MM.1S (cell line): ENCODE measurements at regions not wholly inside any gene's neighbourhood (a gene's known extent, or its start where the extent isn't known, plus 50 kb on each side); places are given as distances from the start of the nearest gene placed in this dataset.
A peak's percentile ranks its signal among the peaks of the same experiment; 100 is the strongest.

Experiments
- DNase-seq: peaks from one replicate; pipeline ENCODE4 v3.0.0-alpha.2; 2015
- H2AFZ ChIP-seq: fragments of 300-600 bp; sonication (generic); 2 replicates; pipeline ENCODE4 v1.6.0; 2016; ENCODE audit warnings: antibody characterized with exemption, low read length
- H3F3A ChIP-seq: fragments of 300-600 bp; sonication (generic); 2 replicates; pipeline ENCODE4 v1.6.1; 2016; ENCODE audit warnings: mild to moderate bottlenecking, antibody characterized with exemption, low read length, moderate library complexity, mixed read lengths; ENCODE audit not compliant: insufficient read depth
- H3K27ac ChIP-seq: fragments of 300-600 bp; sonication (generic); 2 replicates; pipeline ENCODE4 v1.5.1; 2016; ENCODE audit warnings: mild to moderate bottlenecking, low read length
- H3K27me3 ChIP-seq: fragments of 300-600 bp; sonication (generic); replicated peaks from 2 replicates; pipeline ENCODE4 v1.6.0; 2016; ENCODE audit warnings: low read length; ENCODE audit not compliant: insufficient read depth
- H3K36me3 ChIP-seq: fragments of 300-600 bp; sonication (generic); replicated peaks from 2 replicates; pipeline ENCODE4 v1.6.1; 2016; ENCODE audit warnings: mild to moderate bottlenecking, low read length, mixed read lengths; ENCODE audit not compliant: insufficient read depth
- H3K4me1 ChIP-seq: fragments of 300-600 bp; sonication (generic); 2 replicates; pipeline ENCODE4 v1.6.1; 2016; ENCODE audit warnings: low read length, mixed read lengths
- H3K4me2 ChIP-seq: fragments of 300-600 bp; sonication (generic); 2 replicates; pipeline ENCODE4 v1.6.0; 2016; ENCODE audit warnings: low read depth, low read length
- H3K4me3 ChIP-seq: fragments of 300-600 bp; sonication (generic); 2 replicates; pipeline ENCODE4 v1.5.1; 2016; ENCODE audit warnings: low read length, mixed read lengths
- H3K79me2 ChIP-seq: fragments of 300-600 bp; sonication (generic); 2 replicates; pipeline ENCODE4 v1.6.1; 2016; ENCODE audit warnings: mixed run types, low read length, mixed read lengths
- H3K9ac ChIP-seq: fragments of 300-600 bp; sonication (generic); 2 replicates; pipeline ENCODE4 v1.6.1; 2016; ENCODE audit warnings: low read length, mixed read lengths
- H3K9me2 ChIP-seq: fragments of 300-600 bp; sonication (generic); replicated peaks from 2 replicates; pipeline ENCODE4 v1.6.1; 2016; ENCODE audit warnings: mild to moderate bottlenecking, low read length, mixed read lengths; ENCODE audit not compliant: insufficient read depth
- H3K9me3 ChIP-seq: fragments of 300-600 bp; sonication (generic); replicated peaks from 2 replicates; pipeline ENCODE4 v1.6.1; 2016; ENCODE audit warnings: mild to moderate bottlenecking, low read length, mixed read lengths; ENCODE audit not compliant: insufficient read depth
- H4K20me1 ChIP-seq: fragments of 300-600 bp; sonication (generic); 2 replicates; pipeline ENCODE4 v1.6.1; 2016; ENCODE audit warnings: mild to moderate bottlenecking, low read length, moderate library complexity, mixed read lengths; ENCODE audit not compliant: insufficient read depth
- CTCF ChIP-seq: fragments of 300-600 bp; sonication (generic); IDR thresholded peaks from 2 replicates; pipeline ENCODE4 v1.5.1; 2016; ENCODE audit warnings: antibody characterized with exemption, low read length, mixed read lengths
- EZH2 ChIP-seq: fragments of 300-600 bp; sonication (generic); optimal IDR thresholded peaks from 2 replicates; pipeline ENCODE3; 2017; ENCODE audit warnings: low read depth, mild to moderate bottlenecking, antibody characterized with exemption, low read length, mixed read lengths
- EZH2phosphoT487 ChIP-seq: fragments of 300-600 bp; sonication (generic); IDR thresholded peaks from 2 replicates; pipeline ENCODE4 v1.6.1; 2018; ENCODE audit warnings: antibody characterized with exemption, low read length

- Histone ChIP-seq H3K9me2 (no peaks in the 10 kb centered on the region), H3K9ac (no peak overlapping the region), H3K4me3 (no peak overlapping the region), H3K36me3 (no peaks in the 10 kb centered on the region), H3K27me3 (no peaks in the 10 kb centered on the region), H3F3A (no peaks in the 10 kb centered on the region), H3K4me1 (peaks cover 23% of the 10 kb centered on the region), H2AFZ (no peak overlapping the region), H3K4me2 (peak overlapping the region; percentile 50; the same call in 1 of the 2 replicates), H4K20me1 (no peaks in the 10 kb centered on the region), H3K27ac (peak overlapping the region; percentile 46; the same call in 1 of the 2 replicates), H3K9me3 (no peaks in the 10 kb centered on the region), H3K79me2 (no peaks in the 10 kb centered on the region)
- DNase-seq: no peak
- TF ChIP-seq CTCF: no peak
- no peak for TF ChIP-seq EZH2
- no peak for TF ChIP-seq EZH2phosphoT487
These were observed 342.2 kb downstream of the ETNK1 start for GRCh38 chr12:22967171-22967570.

DNA sequence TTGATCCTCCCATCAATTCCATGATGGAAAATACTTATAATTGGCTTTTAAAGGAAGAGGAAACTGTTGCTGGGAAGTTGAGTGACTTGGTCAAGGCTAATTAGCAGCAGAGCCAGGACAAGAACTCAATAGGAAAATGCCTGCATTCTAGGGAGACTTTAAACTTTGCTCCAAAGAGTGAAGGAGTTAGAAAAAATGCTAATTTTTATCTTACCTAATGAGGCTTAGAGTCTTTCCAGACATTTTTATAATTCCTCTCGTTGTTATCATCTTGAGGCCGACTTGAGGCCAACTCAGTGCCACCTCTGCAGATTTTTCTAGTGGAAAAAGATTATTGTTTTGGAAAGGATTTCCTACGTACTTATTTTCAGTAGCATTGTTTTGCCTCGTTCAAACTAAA, 344.6 kb downstream of the ETNK1 start:
- Histone ChIP-seq H3K36me3 (no peaks in the 10 kb centered on the region), H4K20me1 (no peaks in the 10 kb centered on the region), H3K4me2 (peak overlapping the region; percentile 32; the same call in 1 of the 2 replicates), H2AFZ (peak overlapping the region; percentile 24; the same call in 1 of the 2 replicates), H3K4me1 (peaks cover 23% of the 10 kb centered on the region), H3K27ac (peak overlapping the region; percentile 12; the same call in 1 of the 2 replicates), H3K79me2 (no peaks in the 10 kb centered on the region), H3K9me2 (no peaks in the 10 kb centered on the region), H3K27me3 (no peaks in the 10 kb centered on the region), H3K9ac (no peak overlapping the region), H3K4me3 (0 out of 2 replicates have a peak overlapping the region, but pooled peaks have one; percentile 0), H3F3A (no peaks in the 10 kb centered on the region), H3K9me3 (no peaks in the 10 kb centered on the region)
- TF ChIP-seq CTCF: no peak
- no peak for TF ChIP-seq EZH2
- TF ChIP-seq EZH2phosphoT487: no peak
- DNase-seq: no peak

DNA sequence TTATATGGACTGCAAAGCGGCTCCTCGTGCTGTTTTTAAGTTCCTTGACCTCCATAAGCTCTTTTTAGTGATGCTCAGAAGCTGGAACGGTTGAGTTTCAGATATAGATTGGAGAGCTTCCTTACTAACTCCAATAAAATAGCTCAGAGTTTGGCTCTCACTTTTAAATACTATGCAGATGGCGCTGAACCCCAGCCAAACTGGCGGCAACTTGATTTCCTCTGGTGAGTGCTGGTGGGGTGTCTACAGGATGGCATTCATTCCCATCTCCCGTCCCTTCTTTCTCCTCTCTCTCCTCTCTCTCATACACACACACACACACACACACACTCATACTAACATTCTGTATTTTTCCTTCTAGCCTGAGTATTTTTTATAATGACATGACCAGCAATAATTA, 346.3 kb downstream of the ETNK1 start:
- Histone ChIP-seq H2AFZ (no peak overlapping the region), H3K4me2 (no peak overlapping the region), H3K36me3 (no peaks in the 10 kb centered on the region), H3K9me3 (no peaks in the 10 kb centered on the region), H3K27me3 (no peaks in the 10 kb centered on the region), H3K79me2 (no peaks in the 10 kb centered on the region), H3K9me2 (no peaks in the 10 kb centered on the region), H3K27ac (no peak overlapping the region), H3K9ac (no peak overlapping the region), H3K4me1 (peaks cover 17% of the 10 kb centered on the region), H3K4me3 (no peak overlapping the region), H3F3A (no peaks in the 10 kb centered on the region), H4K20me1 (no peaks in the 10 kb centered on the region)
- no peak for TF ChIP-seq EZH2phosphoT487
- no peak for TF ChIP-seq EZH2
- no peak for TF ChIP-seq CTCF
- no peak for DNase-seq
